HCT116 (cell line): ENCODE measurements at regions not wholly inside any gene's neighbourhood (a gene's known extent, or its start where the extent isn't known, plus 50 kb on each side); places are given as distances from the start of the nearest gene placed in this dataset.

ENCODE experiments used
- ATAC-seq: fragments of 200-7000 bp; cut with Tn5 transposase; 2 replicates; pipeline ENCODE4 v1.9.1; 2020; ENCODE audit warnings: mild to moderate bottlenecking, moderate library complexity
- BruUV-seq: library from RNA; stranded (reverse); fragments of 400-500 nt; replicated peaks from 2 replicates; lab custom pipeline; 2021; lab: Mats Ljungman, UMichigan
- CTCF ChIA-PET: fragments of 300-600 bp; sonication (Branson Sonifier 250); formaldehyde crosslinking; loops from one replicate; lab custom pipeline; 2021; ENCODE audit warnings: antibody characterized with exemption; lab: Charles Lee
- POLR2A ChIA-PET: fragments of 300-600, 350-600 bp; sonication (Branson Sonifier 250); formaldehyde crosslinking; loops from one replicate; lab custom pipeline; 2021; ENCODE audit warnings: antibody characterized with exemption; lab: Charles Lee
- RAD21 ChIA-PET, 2 experiments: fragments of 300-600 bp; sonication (Branson Sonifier 250); formaldehyde crosslinking; loops; one replicate each; lab custom pipeline; 2023; ENCODE audit warnings: low total read pairs in 2 of 2; ENCODE audit not compliant: uncharacterized antibody in 2 of 2, unreplicated experiment in 2 of 2, low non-redundant PET in 1 of 2; lab: Charles Lee
- DNase-seq: peaks from one replicate; pipeline ENCODE4 v3.0.0-alpha.2; 2010; ENCODE audit warnings: low read depth, low spot score
- H2AFZ ChIP-seq: fragments of 200-600 bp; shearing (Covaris generic), sonication (generic); 2 replicates; pipeline ENCODE4 v1.6.1; 2017; ENCODE audit warnings: low read depth, mixed run types, mixed read lengths, antibody characterized with exemption, low read length; ENCODE audit not compliant: poor library complexity, severe bottlenecking
- H3K27ac ChIP-seq: 2 replicates; pipeline ENCODE4 v1.5.1; 2012; ENCODE audit warnings: low read depth, low read length
- H3K27me3 ChIP-seq: fragments of 200-600 bp; sonication (generic); 2 replicates; pipeline ENCODE4 v1.6.1; 2016; ENCODE audit warnings: mixed run types, low read length, mixed read lengths; ENCODE audit not compliant: insufficient read depth
- H3K36me3 ChIP-seq, 2 experiments: fragments of 200-500 bp in 1 of 2; fragments of 200-600 bp in 1 of 2; sonication (Bioruptor generic) in 1 of 2; sonication (generic) in 1 of 2; 2 replicates each; pipeline versions ENCODE4 v1.5.1 to v1.6.1; 2014 to 2016; ENCODE audit warnings: low read length in 2 of 2, inconsistent platforms in 1 of 2, mixed read lengths in 1 of 2, mixed run types in 1 of 2; ENCODE audit not compliant: insufficient read depth in 2 of 2, control insufficient read depth in 1 of 2
- H3K4me1 ChIP-seq, 2 experiments: fragments of 200-600 bp in 1 of 2; sonication (generic) in 1 of 2; 2 replicates each; pipeline versions ENCODE4 v1.5.1 to v1.6.1; 2012 to 2017; ENCODE audit warnings: low read length in 2 of 2, inconsistent platforms in 1 of 2, mild to moderate bottlenecking in 1 of 2, mixed read lengths in 1 of 2, mixed run types in 1 of 2, moderate library complexity in 1 of 2; ENCODE audit not compliant: insufficient read depth in 2 of 2, control insufficient read depth in 1 of 2
- H3K4me2 ChIP-seq: fragments of 200-600 bp; sonication (generic); 2 replicates; pipeline ENCODE4 v1.6.1; 2017; ENCODE audit warnings: mixed run types, low read length, mixed read lengths
- H3K4me3 ChIP-seq, 2 experiments: fragments of 200-600 bp in 1 of 2; sonication (generic) in 1 of 2; replicated peaks in 1 of 2; 2 replicates each; pipeline ENCODE4 v1.5.1; 2011 to 2016; ENCODE audit warnings: low read length in 2 of 2, control low read depth in 1 of 2, low read depth in 1 of 2, mild to moderate bottlenecking in 1 of 2, mixed read lengths in 1 of 2, mixed run types in 1 of 2
- H3K79me2 ChIP-seq: fragments of 200-600 bp; sonication (generic); 2 replicates; pipeline ENCODE4 v1.6.1; 2017; ENCODE audit warnings: mild to moderate bottlenecking, mixed run types, low read length, moderate library complexity, mixed read lengths; ENCODE audit not compliant: insufficient read depth
- H3K9ac ChIP-seq: fragments of 200-600 bp; sonication (generic); 2 replicates; pipeline ENCODE4 v1.6.1; 2016; ENCODE audit warnings: low read length, mixed read lengths
- H3K9me2 ChIP-seq: fragments of 200-600 bp; sonication (generic), shearing (Covaris generic); 2 replicates; pipeline ENCODE4 v1.6.1; 2017; ENCODE audit warnings: mixed run types, mild to moderate bottlenecking, moderate library complexity; ENCODE audit not compliant: insufficient read depth
- H3K9me3 ChIP-seq, 2 experiments: fragments of 200-500 bp in 1 of 2; fragments of 200-600 bp in 1 of 2; sonication (Bioruptor generic) in 1 of 2; sonication (generic) in 1 of 2; 2 replicates each; pipeline ENCODE4 v1.6.1; 2014 to 2017; ENCODE audit warnings: low read length in 2 of 2, mixed read lengths in 2 of 2, inconsistent platforms in 1 of 2, low read depth in 1 of 2, mild to moderate bottlenecking in 1 of 2, mixed run types in 1 of 2, moderate library complexity in 1 of 2; ENCODE audit not compliant: control insufficient read depth in 1 of 2, insufficient read depth in 1 of 2
- H4K20me1 ChIP-seq: fragments of 200-600 bp; sonication (generic), shearing (Covaris generic); 2 replicates; pipeline ENCODE4 v1.6.1; 2017; ENCODE audit warnings: mixed run types, mild to moderate bottlenecking, moderate library complexity; ENCODE audit not compliant: insufficient read depth
- ATF3 ChIP-seq: IDR thresholded peaks from 2 replicates; pipeline ENCODE4 v1.6.1; 2012
- ELF1 ChIP-seq: IDR thresholded peaks from 2 replicates; pipeline ENCODE4 v1.6.1; 2012; ENCODE audit warnings: low read depth, borderline replicate concordance
- EZH2phosphoT487 ChIP-seq: fragments of 200-600 bp; IDR thresholded peaks from 2 replicates; pipeline ENCODE4 v1.6.1; 2018; ENCODE audit warnings: antibody characterized with exemption, borderline replicate concordance
- REST ChIP-seq: IDR thresholded peaks from 2 replicates; pipeline ENCODE4 v1.6.1; 2012; ENCODE audit warnings: low read depth
- SP1 ChIP-seq: IDR thresholded peaks from 2 replicates; pipeline ENCODE4 v1.6.1; 2012; ENCODE audit warnings: low read depth
- SRF ChIP-seq: IDR thresholded peaks from 2 replicates; pipeline ENCODE4 v1.6.1; 2012; ENCODE audit warnings: low read depth
- intact Hi-C: fragments of 100-400 bp; cut with micrococcal nuclease; formaldehyde crosslinking; loops from 2 replicates; pipeline ENCODE4 v1.10.0; 2022

GRCh38 chr2:239770246-239770639, 254.9 kb downstream of the NDUFA10 start:
- CTCF ChIA-PET = no interaction called here
- Histone ChIP-seq H4K20me1 (no peaks in the 10 kb centered on the region), H2AFZ (no peak overlapping the region), H3K9me3 (peaks cover 4 to 6% of the 10 kb centered on the region in 2 experiments; a peak in 2 of 4 replicates), H3K9ac (no peak overlapping the region), H3K4me2 (no peak overlapping the region), H3K36me3 (no peaks in the 10 kb centered on the region), H3K4me3 (no peak overlapping the region), H3K4me1 (no peaks in the 10 kb centered on the region), H3K9me2 (no peaks in the 10 kb centered on the region), H3K79me2 (no peaks in the 10 kb centered on the region), H3K27ac (no peak overlapping the region), H3K27me3 (peaks cover 17% of the 10 kb centered on the region; the same call in 1 of the 2 replicates)
- RAD21 ChIA-PET = no interaction called here
- intact Hi-C loops = no loop called here
- POLR2A ChIA-PET = no interaction called here
- DNase-seq (no peak), ATAC-seq (no peak)
- no TSS peak for BruUV-seq
- TF ChIP-seq SRF = no peak
- TF ChIP-seq ELF1 = no peak
- no peak for TF ChIP-seq REST
- no peak for TF ChIP-seq ATF3
- no peak for TF ChIP-seq EZH2phosphoT487
- TF ChIP-seq SP1 = no peak
